GM12891 (cell line): ENCODE measurements at regions not wholly inside any gene's neighbourhood (a gene's known extent, or its start where the extent isn't known, plus 50 kb on each side); places are given as distances from the start of the nearest gene placed in this dataset.

Source experiments
- POLR2AphosphoS5 ChIP-seq: IDR thresholded peaks from 2 replicates; pipeline ENCODE4 v1.6.1; 2011; ENCODE audit warnings: low read depth, low read length, control low read depth
- POU2F2 ChIP-seq: IDR thresholded peaks from 2 replicates; pipeline ENCODE4 v1.6.1; 2011; ENCODE audit warnings: low read depth, mild to moderate bottlenecking, control low read depth, low read length, moderate library complexity
- TAF1 ChIP-seq: IDR thresholded peaks from 2 replicates; pipeline ENCODE4 v1.6.1; 2011; ENCODE audit warnings: low read depth, low read length, control low read depth

- TF ChIP-seq POU2F2 = no peak
- TF ChIP-seq POLR2AphosphoS5 = no peak
- TF ChIP-seq TAF1 = no peak
Observed at GRCh38 chr10:10923029-10923651, 94.5 kb upstream of the CELF2 start.
